ENCODE measurements at regions not wholly inside any gene's neighbourhood (a gene's known extent, or its start where the extent isn't known, plus 50 kb on each side); places are given as distances from the start of the nearest gene placed in this dataset.

DNA sequence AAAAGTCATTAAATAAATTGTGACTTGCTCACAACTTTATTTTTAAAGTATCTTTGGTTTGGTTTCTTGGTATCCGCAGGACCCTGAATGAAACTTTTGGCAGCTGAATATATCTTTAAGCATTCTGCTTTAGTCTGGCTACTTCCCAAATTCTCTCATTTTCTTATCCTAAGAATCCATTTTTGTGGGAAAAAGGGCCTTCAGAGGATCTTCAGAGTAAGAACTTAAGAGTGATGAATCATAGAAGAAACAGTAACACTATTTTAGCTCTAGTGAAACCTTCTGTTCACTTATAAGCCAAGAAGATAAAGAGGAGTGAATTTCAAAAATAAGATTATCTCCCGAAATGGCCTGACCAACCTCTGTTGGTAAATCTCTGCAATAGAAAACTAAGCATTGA is 540.6 kb upstream of the MAGEB18 start (continued):
- TF ChIP-seq, protein P1, sequence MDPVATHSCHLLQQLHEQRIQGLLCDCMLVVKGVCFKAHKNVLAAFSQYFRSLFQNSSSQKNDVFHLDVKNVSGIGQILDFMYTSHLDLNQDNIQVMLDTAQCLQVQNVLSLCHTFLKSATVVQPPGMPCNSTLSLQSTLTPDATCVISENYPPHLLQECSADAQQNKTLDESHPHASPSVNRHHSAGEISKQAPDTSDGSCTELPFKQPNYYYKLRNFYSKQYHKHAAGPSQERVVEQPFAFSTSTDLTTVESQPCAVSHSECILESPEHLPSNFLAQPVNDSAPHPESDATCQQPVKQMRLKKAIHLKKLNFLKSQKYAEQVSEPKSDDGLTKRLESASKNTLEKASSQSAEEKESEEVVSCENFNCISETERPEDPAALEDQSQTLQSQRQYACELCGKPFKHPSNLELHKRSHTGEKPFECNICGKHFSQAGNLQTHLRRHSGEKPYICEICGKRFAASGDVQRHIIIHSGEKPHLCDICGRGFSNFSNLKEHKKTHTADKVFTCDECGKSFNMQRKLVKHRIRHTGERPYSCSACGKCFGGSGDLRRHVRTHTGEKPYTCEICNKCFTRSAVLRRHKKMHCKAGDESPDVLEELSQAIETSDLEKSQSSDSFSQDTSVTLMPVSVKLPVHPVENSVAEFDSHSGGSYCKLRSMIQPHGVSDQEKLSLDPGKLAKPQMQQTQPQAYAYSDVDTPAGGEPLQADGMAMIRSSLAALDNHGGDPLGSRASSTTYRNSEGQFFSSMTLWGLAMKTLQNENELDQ (tag by site-specific recombination; IDR thresholded peaks at IDR 0.05; ENCODE audit: low read depth) = no peak
- TF ChIP-seq, protein P2, sequence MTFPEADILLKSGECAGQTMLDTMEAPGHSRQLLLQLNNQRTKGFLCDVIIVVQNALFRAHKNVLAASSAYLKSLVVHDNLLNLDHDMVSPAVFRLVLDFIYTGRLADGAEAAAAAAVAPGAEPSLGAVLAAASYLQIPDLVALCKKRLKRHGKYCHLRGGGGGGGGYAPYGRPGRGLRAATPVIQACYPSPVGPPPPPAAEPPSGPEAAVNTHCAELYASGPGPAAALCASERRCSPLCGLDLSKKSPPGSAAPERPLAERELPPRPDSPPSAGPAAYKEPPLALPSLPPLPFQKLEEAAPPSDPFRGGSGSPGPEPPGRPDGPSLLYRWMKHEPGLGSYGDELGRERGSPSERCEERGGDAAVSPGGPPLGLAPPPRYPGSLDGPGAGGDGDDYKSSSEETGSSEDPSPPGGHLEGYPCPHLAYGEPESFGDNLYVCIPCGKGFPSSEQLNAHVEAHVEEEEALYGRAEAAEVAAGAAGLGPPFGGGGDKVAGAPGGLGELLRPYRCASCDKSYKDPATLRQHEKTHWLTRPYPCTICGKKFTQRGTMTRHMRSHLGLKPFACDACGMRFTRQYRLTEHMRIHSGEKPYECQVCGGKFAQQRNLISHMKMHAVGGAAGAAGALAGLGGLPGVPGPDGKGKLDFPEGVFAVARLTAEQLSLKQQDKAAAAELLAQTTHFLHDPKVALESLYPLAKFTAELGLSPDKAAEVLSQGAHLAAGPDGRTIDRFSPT (tag by site-specific recombination; IDR thresholded peaks at IDR 0.05) = no peak
- TF ChIP-seq ZFP69B (tag by site-specific recombination; IDR thresholded peaks at IDR 0.05) = no peak
- TF ChIP-seq ZBTB17 (tag by site-specific recombination; IDR thresholded peaks at IDR 0.05) = no peak
- no peak for TF ChIP-seq ZNF777 (tag by site-specific recombination; IDR thresholded peaks at IDR 0.05; ENCODE audit: borderline replicate concordance)
- TF ChIP-seq GFI1B (tag by site-specific recombination; IDR thresholded peaks at IDR 0.05) = no peak
- TF ChIP-seq ZNF521 (tag by site-specific recombination; IDR thresholded peaks at IDR 0.05) = no peak
- TF ChIP-seq ZNF292 (tag by site-specific recombination; IDR thresholded peaks at IDR 0.05; ENCODE audit: borderline replicate concordance, low read depth) = no peak

GRCh38 chrX:25599061-25599460 is 539.1 kb upstream of the MAGEB18 start:
- no peaks in the 10 kb centered on the region for H3K36me3 ChIP-seq (ENCODE audit: control insufficient read depth in 2 of 2, insufficient read depth in 1 of 2, low read length in 2 of 2)
- H3K4me1 ChIP-seq (ENCODE audit: control insufficient read depth, insufficient read depth, low read length) = no peaks in the 10 kb centered on the region
- TF ChIP-seq ZNF843 (tag by site-specific recombination; IDR thresholded peaks at IDR 0.05) (no peak), ZXDB (tag by site-specific recombination; IDR thresholded peaks at IDR 0.05) (no peak), ZBTB6 (tag by site-specific recombination; IDR thresholded peaks at IDR 0.05) (no peak), ZNF423 (tag by site-specific recombination; IDR thresholded peaks at IDR 0.05) (no peak), ZNF169 (tag by site-specific recombination; IDR thresholded peaks at IDR 0.05) (no peak), ZIC2 (tag by site-specific recombination; IDR thresholded peaks at IDR 0.05) (no peak), ZNF266 (tag by site-specific recombination; IDR thresholded peaks at IDR 0.05; ENCODE audit: low read depth) (no peak), OSR2 (tag by site-specific recombination; IDR thresholded peaks at IDR 0.05) (no peak), GFI1B (tag by site-specific recombination; IDR thresholded peaks at IDR 0.05) (no peak), ZNF354C (tag by site-specific recombination; IDR thresholded peaks at IDR 0.05; ENCODE audit: borderline replicate concordance, low read depth) (no peak), ZNF596 (tag by site-specific recombination; IDR thresholded peaks at IDR 0.05) (no peak), ZNF132 (tag by site-specific recombination; IDR thresholded peaks at IDR 0.05; ENCODE audit: borderline replicate concordance) (no peak), ZNF112 (tag by site-specific recombination; IDR thresholded peaks at IDR 0.05) (no peak), INSM2 (tag by site-specific recombination; IDR thresholded peaks at IDR 0.05) (no peak)
- TF ChIP-seq, protein P3, sequence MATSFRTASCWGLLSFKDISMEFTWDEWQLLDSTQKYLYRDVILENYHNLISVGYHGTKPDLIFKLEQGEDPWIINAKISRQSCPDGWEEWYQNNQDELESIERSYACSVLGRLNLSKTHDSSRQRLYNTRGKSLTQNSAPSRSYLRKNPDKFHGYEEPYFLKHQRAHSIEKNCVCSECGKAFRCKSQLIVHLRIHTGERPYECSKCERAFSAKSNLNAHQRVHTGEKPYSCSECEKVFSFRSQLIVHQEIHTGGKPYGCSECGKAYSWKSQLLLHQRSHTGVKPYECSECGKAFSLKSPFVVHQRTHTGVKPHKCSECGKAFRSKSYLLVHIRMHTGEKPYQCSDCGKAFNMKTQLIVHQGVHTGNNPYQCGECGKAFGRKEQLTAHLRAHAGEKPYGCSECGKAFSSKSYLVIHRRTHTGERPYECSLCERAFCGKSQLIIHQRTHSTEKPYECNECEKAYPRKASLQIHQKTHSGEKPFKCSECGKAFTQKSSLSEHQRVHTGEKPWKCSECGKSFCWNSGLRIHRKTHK (tag by site-specific recombination; IDR thresholded peaks at IDR 0.05) = no peak
- H3K4me3 ChIP-seq (ENCODE audit: low read depth, low read length) = no peak overlapping the region
- CTCF ChIA-PET = interaction anchor here (0.5 to 0.7 kb wide), 2 partner anchors 169 to 220 kb away, joined by 3 read pairs; no protein-coding TSS in a partner anchor
- POLR2A ChIA-PET = no interaction called here
- H3K9me3 ChIP-seq (ENCODE audit: control insufficient read depth, insufficient read depth, low read depth, low read length) = no peaks in the 10 kb centered on the region
- H3K27ac ChIP-seq (ENCODE audit: extremely low read depth, low read depth, low read length) = no peak overlapping the region

Data from HEK293 (cell line).